LHCN-M2 (cell line): ENCODE measurements at regions not wholly inside any gene's neighbourhood (a gene's known extent, or its start where the extent isn't known, plus 50 kb on each side); places are given as distances from the start of the nearest gene placed in this dataset.
A peak's percentile ranks its signal among the peaks of the same experiment; 100 is the strongest.
"Not testable (repeated sequence)": the region's sequence is repeated elsewhere in the genome, so short reads cannot be mapped to it uniquely, and the experiment has no call there.

ENCODE experiments used
- DNase-seq: peaks from one replicate; pipeline ENCODE4 v3.0.0-alpha.2; 2012; ENCODE audit warnings: low read depth

- DNase-seq, result not testable (repeated sequence)
Observed at GRCh38 chr10:35858676-35859283, 216.7 kb upstream of the FZD8 start.

- no peak for DNase-seq
Observed at GRCh38 chr10:35857860-35858259, 215.8 kb upstream of the FZD8 start.

GRCh38 chr10:35855155-35855947 lies 213.3 kb upstream of the FZD8 start:
- no peak for DNase-seq

GRCh38 chr10:35854661-35855060 lies 212.6 kb upstream of the FZD8 start:
- no peak for DNase-seq

GRCh38 chr10:35852721-35853120 lies 210.6 kb upstream of the FZD8 start:
- no peak for DNase-seq

GRCh38 chr10:35848412-35848811 lies 206.3 kb upstream of the FZD8 start:
- no peak for DNase-seq

GRCh38 chr10:35844686-35845085 lies 202.6 kb upstream of the FZD8 start:
- no peak for DNase-seq

- no peak for DNase-seq
Observed at GRCh38 chr10:35843524-35844181, 201.6 kb upstream of the FZD8 start.

- DNase-seq, result no peak
Observed at GRCh38 chr10:35838054-35838453, 196.0 kb upstream of the FZD8 start.

- DNase-seq, result no peak
Observed at GRCh38 chr10:35835545-35835944, 193.4 kb upstream of the FZD8 start.

GRCh38 chr10:35834877-35835494 lies 192.9 kb upstream of the FZD8 start:
- DNase-seq, result no peak

GRCh38 chr10:35827783-35828182 lies 185.7 kb upstream of the FZD8 start:
- no peak for DNase-seq

GRCh38 chr10:35824704-35825103 lies 182.6 kb upstream of the FZD8 start:
- DNase-seq, result no peak

GRCh38 chr10:35822316-35822715 lies 180.2 kb upstream of the FZD8 start:
- DNase-seq, result peak; percentile 34

GRCh38 chr10:35821339-35821911 lies 179.3 kb upstream of the FZD8 start:
- no peak for DNase-seq

- DNase-seq, result no peak
Observed at GRCh38 chr10:35819736-35820135, 177.6 kb upstream of the FZD8 start.

- DNase-seq, result no peak
Observed at GRCh38 chr10:35819011-35819410, 176.9 kb upstream of the FZD8 start.

GRCh38 chr10:35817109-35817508 lies 175.0 kb upstream of the FZD8 start:
- DNase-seq, result not testable (repeated sequence)

GRCh38 chr10:35813219-35813618 lies 171.1 kb upstream of the FZD8 start:
- DNase-seq, result no peak

GRCh38 chr10:35808344-35808743 lies 166.2 kb upstream of the FZD8 start:
- no peak for DNase-seq

GRCh38 chr10:35803046-35803445 lies 160.9 kb upstream of the FZD8 start:
- DNase-seq, result no peak

GRCh38 chr10:35797187-35797586 lies 155.1 kb upstream of the FZD8 start:
- no peak for DNase-seq
